Posterior vena cava (tissue), 2 donors: ENCODE measurements at regions not wholly inside any gene's neighbourhood (a gene's known extent, or its start where the extent isn't known, plus 50 kb on each side); places are given as distances from the start of the nearest gene placed in this dataset.
"Not testable (repeated sequence)": the region's sequence is repeated elsewhere in the genome, so short reads cannot be mapped to it uniquely, and the experiment has no call there.

Experiments used
- DNase-seq: peaks from one replicate; pipeline ENCODE4 v3.0.0-alpha.2; 2020; ENCODE audit warnings: low spot score
- intact Hi-C, 2 donors: fragments of 100-400 bp; cut with DNase I; formaldehyde crosslinking; loops; one replicate each; pipeline versions ENCODE4 v1.14.1 to v1.14.2; 2022 to 2023
- donor health status: DM: yes; HTN: yes; CAD: no.
- donor health status: DM: yes; HTN: yes; CAD: no.

DNA sequence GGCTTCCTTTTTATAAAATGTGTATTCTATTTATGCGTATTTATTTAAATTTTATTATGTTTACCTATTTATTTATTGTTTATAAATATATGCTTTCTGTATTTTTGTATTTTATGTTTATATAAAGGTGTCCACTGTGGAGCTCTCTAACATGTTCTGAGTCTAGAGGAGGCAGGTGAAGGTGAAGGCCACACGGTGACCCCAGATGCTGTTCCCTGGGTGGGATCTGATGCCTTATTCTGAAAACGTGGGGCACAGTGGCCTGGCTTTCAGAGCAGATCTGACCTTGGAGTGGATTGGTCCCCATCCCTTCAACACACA lies 104.7 kb upstream of the SLC7A14 start:
- intact Hi-C loops: no loop called here
- DNase-seq: no peak

DNA sequence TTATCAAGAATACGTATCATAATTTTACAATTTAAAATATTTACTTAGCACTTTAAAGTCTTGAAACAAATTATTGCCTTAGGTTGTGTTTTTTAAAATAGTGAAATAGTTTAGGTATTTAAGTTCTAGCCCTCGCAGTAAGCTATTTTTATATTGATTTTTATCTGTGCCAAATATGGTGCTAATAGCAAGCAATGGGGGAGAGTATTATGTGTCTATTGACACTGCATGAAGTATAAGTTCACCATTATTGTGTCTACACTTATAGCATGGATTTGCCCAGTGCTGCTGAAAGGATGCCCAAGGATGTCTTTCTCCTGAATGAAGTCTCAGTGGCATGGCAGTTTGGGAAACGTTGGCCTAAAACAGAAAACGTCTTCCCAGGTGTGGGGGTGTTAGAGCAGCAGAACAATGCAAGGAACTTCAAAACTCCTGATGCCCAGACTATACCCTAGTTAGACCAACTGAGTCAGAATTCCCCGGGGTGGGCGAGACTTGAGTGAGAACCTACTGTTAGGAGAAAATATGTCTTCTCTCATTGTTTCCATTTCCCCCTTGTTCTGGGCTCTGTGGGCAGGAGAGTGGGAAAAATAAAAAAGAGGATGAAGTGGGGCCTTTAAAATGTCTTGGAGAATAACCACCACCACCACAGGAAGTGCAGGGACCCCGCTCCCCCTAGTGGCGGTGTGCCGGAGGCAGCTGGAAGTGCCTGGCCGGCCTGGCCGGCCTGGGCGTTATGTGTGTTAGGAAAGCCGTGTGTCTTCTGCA lies 104.2 kb upstream of the SLC7A14 start:
- intact Hi-C loops: no loop called here
- peak; percentile 85 for DNase-seq

DNA sequence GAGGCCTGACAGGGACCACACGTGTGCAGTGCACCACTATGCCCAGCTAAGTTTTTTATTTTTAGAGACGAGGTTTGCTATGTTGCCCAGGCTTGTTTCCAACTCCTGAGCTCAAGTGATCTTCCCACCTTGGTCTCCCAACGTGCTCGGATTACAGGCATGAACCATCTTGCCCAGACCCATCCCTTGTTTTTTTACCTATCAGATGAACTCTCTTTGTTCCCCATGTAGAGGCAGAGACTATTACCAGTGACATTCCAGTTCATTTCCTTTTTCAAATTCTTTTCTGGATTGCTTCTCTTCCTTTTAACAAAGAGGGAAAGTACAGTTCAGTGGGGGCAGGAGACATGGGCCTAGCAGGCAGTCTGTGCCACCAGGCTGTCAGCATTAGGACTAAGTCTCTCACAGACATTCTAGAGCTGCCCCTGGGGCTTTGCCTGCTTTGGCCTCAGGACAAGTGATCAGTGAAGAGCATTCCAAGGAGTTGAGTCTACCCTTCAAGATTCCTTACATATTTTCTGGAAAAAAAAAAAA lies 103.5 kb upstream of the SLC7A14 start:
- intact Hi-C loops: no loop called here
- DNase-seq: no peak

DNA sequence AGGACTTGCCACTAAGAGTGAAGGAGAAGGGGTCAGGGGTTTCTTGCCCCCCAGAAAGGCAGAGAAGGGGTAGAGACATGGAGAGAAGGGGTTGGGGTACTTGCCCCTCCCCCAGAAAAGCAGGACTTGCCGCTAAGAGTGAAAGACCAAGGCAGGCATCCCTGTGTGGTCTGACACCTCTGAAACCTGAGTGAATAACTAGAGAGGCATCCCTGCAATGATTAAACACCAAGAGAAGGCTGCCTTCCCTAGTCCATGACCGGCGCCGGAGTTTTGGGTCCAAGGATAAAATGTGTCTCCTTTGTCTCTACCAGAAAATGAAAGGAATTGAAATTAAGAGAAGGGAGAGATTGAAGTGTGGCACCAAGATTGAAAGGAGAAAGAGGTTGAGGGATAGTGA lies 102.3 kb upstream of the SLC7A14 start:
- not testable (repeated sequence) for DNase-seq

DNA sequence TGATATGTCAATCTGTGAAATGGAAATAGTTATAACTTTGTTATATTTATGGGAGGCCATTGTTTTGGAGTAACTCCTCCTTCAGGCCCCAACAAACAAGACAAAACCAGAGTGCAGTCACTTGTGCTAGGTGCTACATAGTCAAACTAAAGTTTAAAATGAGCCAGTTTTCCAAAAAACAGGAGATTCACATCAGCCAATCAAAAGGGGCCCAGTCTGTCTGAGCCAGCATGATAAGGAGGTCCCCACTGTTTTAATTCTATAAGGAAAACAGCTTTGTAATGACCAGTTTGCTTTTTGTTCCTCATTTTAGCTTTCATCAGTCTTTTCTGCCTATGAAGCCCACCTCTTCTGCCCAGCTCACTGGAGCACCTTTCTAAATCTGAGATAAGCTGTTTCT lies 94.7 kb upstream of the SLC7A14 start:
- DNase-seq: no peak
- intact Hi-C loops: no loop called here

More for the DNA sequence above, 102.3 kb upstream of the SLC7A14 start:
- intact Hi-C loops: not testable (repeated sequence)

DNA sequence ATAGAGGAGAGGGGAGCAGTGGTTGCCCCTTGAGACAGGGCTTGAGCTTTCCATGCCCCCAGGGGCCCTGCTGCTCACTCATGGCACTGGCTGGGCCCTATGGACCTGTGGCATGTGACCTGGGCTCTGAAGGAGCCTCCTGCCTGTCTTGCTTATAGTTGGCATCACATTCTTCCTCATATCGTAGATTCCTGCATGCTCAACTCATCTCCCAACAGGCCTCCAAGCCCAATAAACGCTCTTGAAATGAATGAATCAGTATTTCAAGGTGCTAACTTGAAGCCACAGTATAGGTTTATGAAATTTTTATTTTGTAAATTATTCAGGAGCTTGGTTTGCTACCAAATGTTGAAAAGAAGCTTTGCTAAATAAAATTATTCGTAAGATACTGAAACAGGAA lies 93.3 kb upstream of the SLC7A14 start:
- intact Hi-C loops: no loop called here

DNA sequence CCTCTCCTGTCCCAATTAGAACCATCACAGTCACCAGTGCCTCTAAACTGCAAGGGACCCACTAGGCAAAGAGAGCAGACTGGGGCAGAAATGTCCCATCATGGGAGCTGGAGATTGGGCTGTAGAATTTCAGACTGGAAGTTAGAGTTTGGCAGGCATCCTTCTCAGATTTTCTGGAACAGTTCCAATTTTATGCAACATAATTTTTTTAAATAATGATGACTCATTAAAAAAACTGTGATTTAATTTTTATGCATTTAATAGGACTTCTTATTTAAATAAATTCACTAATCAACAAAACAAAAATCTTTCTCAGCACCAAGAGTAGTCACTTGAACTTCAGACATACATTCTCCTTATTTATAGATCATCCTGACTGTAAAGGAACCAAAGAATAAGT lies 84.6 kb upstream of the SLC7A14 start:
- intact Hi-C loops: no loop called here

More for the DNA sequence above, 93.3 kb upstream of the SLC7A14 start:
- no peak for DNase-seq

DNA sequence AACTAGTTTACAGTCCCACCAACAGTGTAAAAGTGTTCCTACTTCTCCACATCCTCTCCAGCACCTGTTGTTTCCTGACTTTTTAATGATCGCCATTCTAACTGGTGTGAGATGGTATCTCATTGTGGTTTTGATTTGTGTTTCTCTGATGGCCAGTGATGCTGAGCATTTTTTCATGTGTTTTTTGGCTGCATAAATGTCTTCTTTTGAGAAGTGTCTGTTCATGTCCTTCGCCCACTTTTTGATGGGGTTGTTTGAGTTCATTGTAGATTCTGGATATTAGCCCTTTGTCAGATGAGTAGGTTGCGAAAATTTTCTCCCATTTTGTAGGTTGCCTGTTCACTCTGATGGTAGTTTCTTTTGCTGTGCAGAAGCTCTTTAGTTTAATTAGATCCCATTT lies 77.1 kb upstream of the SLC7A14 start:
- DNase-seq, intact Hi-C loops: not testable (repeated sequence)

More for the DNA sequence above, 84.6 kb upstream of the SLC7A14 start:
- DNase-seq: no peak

DNA sequence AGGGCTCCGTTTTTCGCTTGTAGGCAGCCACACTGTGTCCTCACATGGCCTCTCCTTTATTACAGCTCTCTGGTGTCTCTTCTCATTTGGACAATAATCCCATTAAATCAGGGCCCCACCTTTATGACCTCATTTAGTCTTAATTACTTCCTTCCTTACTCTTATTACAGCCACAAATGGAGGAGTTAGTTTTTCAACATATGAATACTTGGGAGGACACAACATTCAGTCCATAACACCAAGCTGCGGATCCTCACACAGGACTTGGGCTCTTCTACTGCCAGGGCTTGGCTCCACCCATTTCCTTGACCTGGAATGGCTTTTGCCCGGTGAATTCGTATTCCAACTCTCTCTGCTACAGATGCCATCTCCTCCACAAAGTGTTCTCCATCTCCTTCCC lies 74.3 kb upstream of the SLC7A14 start:
- DNase-seq: no peak
- intact Hi-C loops: no loop called here

DNA sequence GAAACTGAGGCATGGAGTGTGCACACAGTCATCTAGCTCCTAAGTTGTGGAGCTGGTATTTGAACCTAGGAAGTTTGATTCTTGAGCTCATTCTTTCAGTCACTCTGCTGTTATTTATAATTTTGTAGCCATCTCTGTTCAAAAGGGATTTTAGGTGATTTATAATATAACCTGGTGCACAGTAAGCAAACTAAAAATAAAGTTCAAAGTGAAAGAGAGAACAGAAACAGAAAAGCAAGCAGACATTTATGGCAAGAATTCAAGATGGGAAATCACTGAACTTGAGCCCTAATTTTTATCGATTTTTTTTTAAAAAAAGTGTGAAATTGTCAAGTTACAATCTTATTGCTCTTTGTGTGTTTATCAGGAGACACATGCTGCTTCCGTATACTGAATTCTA lies 71.4 kb upstream of the SLC7A14 start:
- intact Hi-C loops: no loop called here
- no peak for DNase-seq

DNA sequence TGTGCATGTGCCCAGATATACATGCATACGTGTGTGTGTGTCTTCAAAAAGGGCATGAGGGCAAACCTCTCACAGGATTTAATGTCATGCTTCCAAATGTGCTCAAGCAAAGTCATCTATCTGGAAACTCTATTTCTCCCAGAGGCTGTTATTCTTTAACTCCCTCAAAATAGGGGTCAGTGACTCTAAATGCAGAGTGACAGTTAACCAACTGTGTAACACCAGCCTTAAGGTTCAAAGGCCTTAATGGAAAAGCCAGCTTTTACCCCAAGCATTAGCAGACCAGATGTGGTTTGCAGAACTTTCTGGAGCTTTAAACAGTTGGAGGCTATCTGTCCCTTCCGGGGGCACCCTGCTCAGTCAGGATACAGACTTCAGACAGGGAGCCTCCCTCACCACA lies 70.4 kb upstream of the SLC7A14 start:
- intact Hi-C loops: no loop called here
- no peak for DNase-seq

DNA sequence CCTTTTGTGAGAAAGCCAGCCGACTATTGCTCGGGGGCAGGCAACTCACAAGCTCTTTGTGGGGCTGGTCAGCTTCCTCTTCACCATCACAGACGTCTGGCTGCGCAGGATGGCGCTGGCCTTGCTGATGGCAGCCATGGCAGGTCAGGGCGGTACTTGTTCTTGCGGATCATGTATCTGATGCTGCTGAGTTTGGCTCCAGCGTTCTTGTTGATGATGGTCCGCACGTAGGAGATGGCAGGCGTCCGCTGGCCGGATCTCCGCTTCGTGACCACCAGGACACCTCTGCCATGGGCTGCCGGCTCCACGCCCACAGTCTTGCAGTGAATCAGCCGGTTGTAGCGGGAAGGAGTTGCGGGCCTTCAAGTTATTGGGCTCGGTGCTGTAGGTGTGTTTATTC lies 67.9 kb upstream of the SLC7A14 start:
- intact Hi-C loops: no loop called here
- DNase-seq: no peak

DNA sequence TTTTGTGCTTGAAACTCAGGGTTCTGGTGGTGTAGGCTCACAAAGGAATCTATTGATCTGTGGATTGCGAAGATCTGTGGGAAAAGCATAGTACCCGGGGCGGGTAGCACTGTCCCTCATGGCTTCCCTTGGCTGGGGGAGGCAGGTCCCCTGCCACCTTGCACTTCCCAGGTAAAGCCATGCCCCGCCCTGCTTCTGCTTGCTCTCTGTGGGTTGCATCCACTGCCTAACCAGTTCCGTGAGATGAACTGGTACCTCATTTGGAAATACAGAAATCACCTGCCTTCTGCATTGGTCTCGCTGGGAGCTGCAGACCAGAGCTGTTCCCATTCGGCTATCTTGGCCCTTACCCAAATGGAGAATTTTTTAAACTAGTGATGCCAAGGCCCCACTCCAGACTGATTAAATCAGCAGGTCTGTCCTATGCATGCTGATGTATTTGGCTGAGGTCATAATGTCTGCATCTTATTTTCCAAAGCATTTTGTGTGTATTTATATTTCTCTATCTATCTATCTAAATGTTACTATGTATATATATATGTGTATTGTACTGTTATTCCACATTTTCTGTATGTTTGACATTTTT lies 65.5 kb upstream of the SLC7A14 start:
- intact Hi-C loops: no loop called here
- DNase-seq: no peak

DNA sequence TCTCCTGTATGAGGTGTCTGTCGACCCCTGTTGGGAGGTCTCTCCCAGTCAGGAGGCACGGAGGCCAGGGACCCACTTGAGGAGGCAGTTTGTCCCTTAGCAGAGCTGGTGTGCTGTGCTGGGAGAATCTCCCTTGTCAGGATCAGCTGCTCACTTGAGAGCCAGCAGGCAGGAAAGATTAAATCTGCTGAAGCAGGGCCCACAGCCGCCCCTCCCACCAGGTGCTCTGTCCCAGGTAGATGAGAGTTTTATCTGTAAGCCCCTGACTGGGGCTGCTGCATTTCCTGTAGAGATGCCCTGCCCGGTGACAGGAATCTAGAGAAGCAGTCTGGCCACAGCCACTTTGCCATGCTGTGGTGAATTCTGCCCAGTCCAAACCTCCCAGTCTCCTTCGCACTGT lies 64.7 kb upstream of the SLC7A14 start:
- intact Hi-C loops, DNase-seq: not testable (repeated sequence)

DNA sequence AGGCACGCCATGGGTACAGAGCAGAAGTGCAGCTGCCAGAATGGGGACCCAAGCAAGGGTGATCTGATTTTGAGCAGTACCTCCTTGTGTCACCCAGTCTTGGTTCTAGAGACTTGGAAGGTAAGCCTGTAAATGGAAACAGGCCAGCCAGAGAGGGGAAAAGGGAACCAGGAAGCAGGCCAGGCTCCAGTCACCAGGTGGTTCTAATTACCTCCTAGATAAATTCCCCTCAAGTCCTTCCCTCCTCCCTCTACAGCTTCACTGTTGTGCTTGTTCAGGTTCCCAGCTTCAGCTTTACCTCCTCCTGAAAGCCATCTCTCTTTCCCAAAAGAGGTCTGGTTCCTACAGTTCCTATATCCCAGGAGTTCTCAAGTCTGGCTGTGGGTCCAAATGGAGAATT lies 58.8 kb upstream of the SLC7A14 start:
- DNase-seq: no peak
- intact Hi-C loops: no loop called here

DNA sequence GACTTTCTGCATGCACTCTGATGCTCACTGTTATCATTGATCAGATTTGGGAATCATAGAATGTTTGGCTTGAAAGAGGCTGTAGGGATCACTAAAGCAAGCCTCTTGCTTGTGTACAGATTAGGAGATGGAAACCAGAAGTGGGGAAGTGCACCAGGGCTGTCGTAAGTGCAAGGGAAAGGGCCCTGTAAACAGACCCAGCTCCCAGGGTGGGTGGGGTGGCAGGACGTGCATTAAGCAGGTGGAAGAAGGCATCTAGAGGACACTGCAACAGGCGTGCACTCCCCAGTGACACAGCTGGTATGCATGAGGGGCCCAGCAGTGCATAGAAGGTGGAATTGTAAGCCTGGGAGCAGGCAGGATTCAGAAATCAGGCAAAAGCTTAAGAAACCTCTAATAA lies 58.0 kb upstream of the SLC7A14 start:
- DNase-seq: no peak
- intact Hi-C loops: no loop called here

DNA sequence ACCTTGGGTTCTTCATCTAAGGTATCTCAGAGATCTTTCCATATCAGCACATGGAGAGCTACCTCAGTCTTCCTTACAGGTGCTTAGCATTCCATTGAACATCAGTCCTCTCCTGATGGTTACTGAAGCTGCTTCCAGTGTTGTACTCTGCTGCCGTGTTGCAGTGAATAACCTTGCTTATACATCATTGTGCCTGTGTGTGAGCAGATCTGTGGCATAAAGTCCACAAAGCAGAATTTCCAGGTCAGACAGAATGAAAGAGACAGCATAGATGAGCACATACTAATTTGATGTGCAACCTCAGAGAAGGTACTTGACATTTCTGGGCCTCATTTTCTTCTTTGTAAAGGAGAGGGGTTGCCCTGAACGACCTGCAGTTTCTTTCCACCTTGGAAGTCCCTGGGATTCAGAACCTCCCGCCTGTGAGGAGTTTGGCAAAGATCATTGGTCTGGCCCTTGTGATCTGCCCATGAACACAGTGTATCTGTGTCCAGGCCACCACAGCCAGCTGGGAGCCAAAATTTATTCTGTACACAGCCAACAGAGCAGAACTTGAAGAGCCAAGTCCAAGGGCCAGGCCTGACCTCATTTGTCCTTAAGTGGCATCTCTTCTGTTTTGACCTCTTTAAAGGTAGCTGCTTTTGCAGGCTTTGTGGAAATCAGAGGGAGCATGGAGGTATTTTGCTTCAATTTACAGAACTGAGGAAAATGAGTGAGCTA lies 57.2 kb upstream of the SLC7A14 start:
- DNase-seq: no peak
- intact Hi-C loops: no loop called here

DNA sequence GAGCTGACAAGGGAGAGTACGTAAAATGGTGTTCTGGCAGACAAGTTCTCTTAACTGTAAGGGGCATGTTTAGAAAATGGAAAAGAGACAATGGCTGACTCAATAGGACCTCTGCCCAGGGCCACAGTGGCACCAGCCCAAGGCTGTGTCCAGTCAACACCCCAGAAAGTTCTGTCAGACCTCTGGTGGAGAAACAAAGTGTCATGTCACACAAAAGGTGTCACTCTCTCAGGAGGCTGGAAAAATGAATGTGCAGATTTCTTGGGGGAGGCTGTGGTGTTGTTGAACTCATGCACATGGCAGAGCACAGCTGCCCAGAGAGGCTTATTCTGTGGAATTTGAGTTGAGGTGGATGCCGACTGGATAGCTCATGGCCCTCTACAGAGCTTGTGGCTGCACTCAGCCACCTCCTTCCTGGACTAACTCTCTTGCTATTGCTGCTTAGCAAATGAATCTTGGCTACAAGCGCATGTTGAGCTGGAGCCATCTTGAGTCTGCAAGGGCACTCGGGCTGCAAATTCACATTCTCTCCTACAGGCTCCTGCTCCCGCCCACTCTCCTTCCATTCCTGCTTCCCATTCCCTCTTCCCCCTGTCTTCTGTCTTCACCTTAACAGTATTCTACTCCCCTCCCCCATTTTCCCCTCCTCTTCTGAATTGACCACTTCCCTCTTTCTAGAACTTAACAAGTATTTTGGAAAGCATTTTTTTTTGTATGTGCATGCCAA lies 55.8 kb upstream of the SLC7A14 start:
- intact Hi-C loops: no loop called here

DNA sequence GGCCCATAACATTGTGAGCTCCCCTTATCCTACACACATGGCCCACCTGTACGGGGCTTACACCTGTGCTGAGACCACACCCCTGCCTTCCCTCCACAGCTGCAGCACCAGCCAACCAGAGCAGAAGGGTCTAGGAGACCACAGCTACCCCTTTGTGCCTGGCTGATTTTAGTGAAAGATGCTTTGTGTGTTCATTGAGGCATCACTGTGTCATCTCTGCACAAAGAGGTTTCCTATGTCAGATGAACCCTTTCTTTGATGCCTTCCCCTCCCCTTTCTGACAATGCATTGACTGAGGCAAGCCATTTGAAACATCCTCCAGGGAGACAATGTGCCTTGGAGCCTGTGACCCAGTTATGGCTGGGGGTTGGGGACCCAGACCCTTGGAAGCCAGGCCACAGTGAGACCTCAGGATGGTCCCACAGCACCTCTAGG lies 54.9 kb upstream of the SLC7A14 start:
- DNase-seq: no peak
- intact Hi-C loops: no loop called here

More for the DNA sequence above, 55.8 kb upstream of the SLC7A14 start:
- no peak for DNase-seq

DNA sequence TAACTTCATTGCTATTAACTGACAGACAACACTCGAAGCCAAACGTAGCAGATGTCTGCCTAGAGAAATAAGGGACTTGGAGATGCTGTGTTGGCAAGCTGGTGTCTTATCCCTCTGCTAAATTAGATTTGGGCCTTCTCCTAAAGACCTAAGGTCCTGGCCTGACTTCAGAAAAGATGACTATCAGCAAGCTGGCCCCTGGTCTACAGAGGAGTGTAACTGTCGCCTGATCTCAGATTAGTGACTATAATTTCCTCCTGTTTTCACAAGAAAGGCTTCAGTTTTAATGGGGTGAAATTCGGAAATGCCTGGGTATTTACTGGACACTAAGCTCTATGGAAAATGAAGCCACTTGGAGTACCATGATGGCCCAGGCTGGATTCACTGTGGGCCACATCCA lies 53.1 kb upstream of the SLC7A14 start:
- no peak for DNase-seq
- intact Hi-C loops: no loop called here
